Neuronal stem cell (in vitro differentiated cells): ENCODE measurements at regions not wholly inside any gene's neighbourhood (a gene's known extent, or its start where the extent isn't known, plus 50 kb on each side); places are given as distances from the start of the nearest gene placed in this dataset.
A peak's percentile ranks its signal among the peaks of the same experiment; 100 is the strongest.

Experiments
- DNase-seq: peaks from one replicate; pipeline ENCODE4 v3.0.0-alpha.2; 2013; ENCODE audit warnings: low spot score
- H2AFZ ChIP-seq: one replicate; pipeline ENCODE4 v1.6.1; 2013; ENCODE audit warnings: mild to moderate bottlenecking, low read length, inconsistent platforms
- H2AK5ac ChIP-seq: 2 replicates; pipeline ENCODE4 v1.6.1; 2013; ENCODE audit warnings: low read depth, mild to moderate bottlenecking, inconsistent platforms, low read length, moderate library complexity, mixed read lengths
- H2BK120ac ChIP-seq: 2 replicates; pipeline ENCODE4 v1.6.1; 2013; ENCODE audit warnings: low read depth, mild to moderate bottlenecking, inconsistent platforms, low read length, moderate library complexity, mixed read lengths
- H2BK12ac ChIP-seq: one replicate; pipeline ENCODE4 v1.6.1; 2013; ENCODE audit warnings: low read length, inconsistent platforms
- H2BK15ac ChIP-seq: 2 replicates; pipeline ENCODE4 v1.6.1; 2013; ENCODE audit warnings: mild to moderate bottlenecking, low read length, inconsistent platforms, mixed read lengths
- H2BK5ac ChIP-seq: one replicate; pipeline ENCODE4 v1.6.1; 2013; ENCODE audit warnings: inconsistent platforms, mild to moderate bottlenecking, low read length, moderate library complexity
- H3K14ac ChIP-seq: one replicate; pipeline ENCODE4 v1.6.1; 2013; ENCODE audit warnings: low read length, inconsistent platforms
- H3K18ac ChIP-seq: 2 replicates; pipeline ENCODE4 v1.6.1; 2013; ENCODE audit warnings: low read length, inconsistent platforms
- H3K23ac ChIP-seq: 2 replicates; pipeline ENCODE4 v1.6.1; 2013; ENCODE audit warnings: low read depth, mild to moderate bottlenecking, mixed read lengths, low read length, inconsistent platforms; ENCODE audit not compliant: poor library complexity
- H3K27ac ChIP-seq: replicated peaks from 3 replicates; pipeline ENCODE4 v1.5.1; 2013; ENCODE audit warnings: low read length, inconsistent platforms
- H3K27me3 ChIP-seq, 3 experiments: 2 replicates each; pipeline ENCODE4 v1.6.1; 2013; ENCODE audit warnings: low read length in 3 of 3, mild to moderate bottlenecking in 2 of 3, inconsistent platforms in 1 of 3, low read depth in 1 of 3, mixed read lengths in 1 of 3, moderate library complexity in 1 of 3; ENCODE audit not compliant: control insufficient read depth in 3 of 3, insufficient read depth in 3 of 3
- H3K36me3 ChIP-seq, 2 donors: replicated peaks in 1 of 2; 2 replicates each; pipeline ENCODE4 v1.6.1; 2013; ENCODE audit warnings: low read length in 2 of 2; ENCODE audit not compliant: control insufficient read depth in 2 of 2, insufficient read depth in 2 of 2
- H3K4ac ChIP-seq: 2 replicates; pipeline ENCODE4 v1.6.1; 2013; ENCODE audit warnings: inconsistent platforms, mild to moderate bottlenecking, low read length, moderate library complexity
- H3K4me1 ChIP-seq, 2 donors: 1 replicate in 1 of 2; 2 replicates in 1 of 2; pipeline ENCODE4 v1.6.1; 2013; ENCODE audit warnings: low read length in 2 of 2, low read depth in 1 of 2; ENCODE audit not compliant: control insufficient read depth in 2 of 2, insufficient read depth in 1 of 2
- H3K4me2 ChIP-seq: one replicate; pipeline ENCODE4 v1.6.1; 2013; ENCODE audit warnings: mild to moderate bottlenecking, low read length, inconsistent platforms; ENCODE audit not compliant: insufficient read depth, poor library complexity, severe bottlenecking
- H3K4me3 ChIP-seq, 2 donors: 2 replicates each; pipeline ENCODE4 v1.5.1; 2013; ENCODE audit warnings: low read length in 2 of 2, mild to moderate bottlenecking in 2 of 2, inconsistent platforms in 1 of 2, moderate library complexity in 1 of 2
- H3K79me1 ChIP-seq: one replicate; pipeline ENCODE4 v1.6.1; 2013; ENCODE audit warnings: low read depth, mild to moderate bottlenecking, inconsistent platforms, low read length, moderate library complexity
- H3K9ac ChIP-seq: one replicate; pipeline ENCODE4 v1.6.1; 2013; ENCODE audit warnings: mild to moderate bottlenecking, low read depth, low read length, inconsistent platforms; ENCODE audit not compliant: poor library complexity
- H3K9me3 ChIP-seq, 2 donors: replicated peaks in 1 of 2; 2 replicates each; pipeline versions ENCODE3 to v1.6.1; 2013; ENCODE audit warnings: low read length in 2 of 2, mild to moderate bottlenecking in 2 of 2, inconsistent platforms in 1 of 2, low read depth in 1 of 2, mixed read lengths in 1 of 2, moderate library complexity in 1 of 2; ENCODE audit not compliant: control insufficient read depth in 2 of 2, insufficient read depth in 1 of 2
- H4K8ac ChIP-seq: one replicate; pipeline ENCODE4 v1.6.1; 2013; ENCODE audit warnings: low read depth, mild to moderate bottlenecking, inconsistent platforms, low read length, moderate library complexity
- H4K91ac ChIP-seq: one replicate; pipeline ENCODE4 v1.6.1; 2013; ENCODE audit warnings: low read length, low read depth, mild to moderate bottlenecking, inconsistent platforms; ENCODE audit not compliant: poor library complexity
- WGBS, 2 donors: extraction: QIAGEN DNeasy Blood & Tissue Kit; methylation state at CpG; one replicate each; pipeline ENCODE4 v1.1.7; 2013; ENCODE audit warnings: missing lambda C conversion rate in 2 of 2, mixed read lengths in 1 of 2; ENCODE audit not compliant: insufficient read length in 2 of 2, insufficient replicate concordance in 1 of 2; ENCODE audit errors: extremely low coverage in 2 of 2; 5-methylcytosine and 5-hydroxymethylcytosine counted together

DNA sequence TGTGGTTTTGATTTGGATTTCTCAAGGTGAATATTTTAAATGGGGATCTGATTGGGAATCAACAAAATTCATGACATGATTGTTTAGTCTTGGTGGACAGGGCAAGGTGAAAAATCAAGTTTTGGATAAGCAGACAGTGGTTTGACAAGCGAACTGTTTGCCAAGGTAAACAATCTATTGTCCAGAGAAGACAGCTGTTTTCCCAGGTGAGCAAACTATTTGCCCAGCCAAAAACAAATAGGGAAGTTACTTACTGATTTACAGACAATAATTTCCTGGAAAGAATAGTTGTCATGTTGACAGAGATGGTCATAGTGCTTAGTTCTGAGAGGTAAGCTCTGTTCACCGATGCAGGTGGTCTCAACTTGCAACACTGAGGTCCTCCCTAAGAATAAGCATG is 94.0 kb upstream of the STEAP1B start:
- no peak overlapping the region for H3K27ac ChIP-seq
- no peak for DNase-seq
- H2BK5ac ChIP-seq: no peak overlapping the region
- no peaks in the 10 kb centered on the region for H3K9me3 ChIP-seq
- H3K4me2 ChIP-seq: no peak overlapping the region
- no peaks in the 10 kb centered on the region for H3K36me3 ChIP-seq
- H2AK5ac ChIP-seq: no peak overlapping the region
- H3K14ac ChIP-seq: no peak overlapping the region
- no peak overlapping the region for H3K9ac ChIP-seq
- H3K79me1 ChIP-seq: no peaks in the 10 kb centered on the region
- H3K27me3 ChIP-seq: no peaks in the 10 kb centered on the region
- H3K4me1 ChIP-seq: peaks cover 8 to 10% of the 10 kb centered on the region in 2 donors
- H2BK12ac ChIP-seq: no peak overlapping the region
- H2AFZ ChIP-seq: no peak overlapping the region
- H3K18ac ChIP-seq: no peak overlapping the region
- no peak overlapping the region for H4K91ac ChIP-seq
- WGBS, 2 donors: no CpG with 5 or more reads among the region's 2 CpGs
- H3K4me3 ChIP-seq: no peak overlapping the region
- H3K23ac ChIP-seq: no peak overlapping the region
- no peak overlapping the region for H2BK15ac ChIP-seq
- H3K4ac ChIP-seq: no peak overlapping the region
- H2BK120ac ChIP-seq: no peak overlapping the region
- H4K8ac ChIP-seq: no peak overlapping the region

DNA sequence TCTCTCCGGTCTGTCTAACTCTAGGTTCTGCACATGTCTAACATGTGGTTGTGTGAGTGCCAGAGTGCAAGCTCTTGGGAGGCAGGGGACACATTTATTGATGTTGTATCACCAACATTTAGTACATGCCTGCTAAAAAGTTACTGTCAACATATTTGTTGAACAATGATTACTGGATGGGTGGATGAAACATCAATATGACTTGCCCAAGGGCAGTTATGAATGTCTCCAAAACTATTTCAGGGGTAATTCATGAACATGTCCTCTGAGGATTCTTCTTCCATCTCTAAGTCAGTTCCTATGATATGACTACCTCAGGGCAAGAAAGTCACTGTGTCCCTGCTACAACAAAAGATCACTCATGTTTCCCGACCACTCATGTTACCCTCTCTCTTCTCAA is 91.3 kb upstream of the STEAP1B start:
- no peak overlapping the region for H2BK120ac ChIP-seq
- H2AFZ ChIP-seq: no peak overlapping the region
- no peak overlapping the region for H3K18ac ChIP-seq
- no peak overlapping the region for H4K91ac ChIP-seq
- H3K9me3 ChIP-seq: no peaks in the 10 kb centered on the region
- H3K27me3 ChIP-seq: no peaks in the 10 kb centered on the region
- H3K4me2 ChIP-seq: no peak overlapping the region
- no peaks in the 10 kb centered on the region for H3K36me3 ChIP-seq
- H3K4ac ChIP-seq: no peak overlapping the region
- H2BK12ac ChIP-seq: no peak overlapping the region
- no peak overlapping the region for H3K27ac ChIP-seq
- WGBS, 2 donors: no CpG with 5 or more reads among the region's 2 CpGs
- no peak overlapping the region for H3K9ac ChIP-seq
- no peak for DNase-seq
- no peaks in the 10 kb centered on the region for H3K79me1 ChIP-seq
- H2BK15ac ChIP-seq: no peak overlapping the region
- peaks cover 10 to 11% of the 10 kb centered on the region in 2 donors for H3K4me1 ChIP-seq
- H2AK5ac ChIP-seq: no peak overlapping the region
- H3K4me3 ChIP-seq: no peak overlapping the region
- no peak overlapping the region for H3K14ac ChIP-seq
- H2BK5ac ChIP-seq: no peak overlapping the region
- H3K23ac ChIP-seq: no peak overlapping the region
- H4K8ac ChIP-seq: no peak overlapping the region

DNA sequence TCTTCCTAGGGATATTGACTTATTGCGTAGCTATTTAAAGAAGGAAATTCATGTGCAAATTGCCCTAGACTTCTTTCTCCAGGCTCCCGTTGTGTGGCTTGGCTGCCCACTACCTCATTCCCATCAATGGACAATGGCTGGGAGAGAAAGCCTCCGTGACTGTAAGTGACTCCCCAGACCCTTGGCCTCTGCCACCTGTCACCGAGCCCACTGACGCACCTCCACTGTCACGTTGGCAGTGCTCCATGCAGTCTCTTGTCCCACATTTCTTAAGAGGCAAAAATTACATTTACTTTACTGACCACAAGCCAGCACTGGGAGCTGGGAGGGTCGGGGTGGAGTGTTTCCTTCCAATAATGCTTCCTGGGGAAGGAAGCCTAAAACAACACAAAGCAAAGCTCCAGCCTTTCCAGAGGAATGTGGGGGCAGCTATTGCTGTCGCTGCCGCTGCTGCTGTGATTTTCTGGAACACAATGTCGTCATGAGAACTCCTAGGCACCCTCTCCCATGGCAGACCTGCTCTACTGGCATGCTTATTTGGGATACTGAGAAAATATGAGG is 89.7 kb upstream of the STEAP1B start:
- Histone ChIP-seq H3K14ac (no peak overlapping the region), H3K9me3 (no peaks in the 10 kb centered on the region), H3K4me3 (peak overlapping the region; percentile 30 to 39), H3K27ac (peak overlapping the region; percentile 9), H3K23ac (no peak overlapping the region), H3K18ac (peak overlapping the region; percentile 39), H4K91ac (no peak overlapping the region), H2BK12ac (no peak overlapping the region), H2BK5ac (no peak overlapping the region), H3K4ac (no peak overlapping the region), H2BK120ac (no peak overlapping the region), H2AFZ (peak overlapping the region; percentile 77), H3K36me3 (no peaks in the 10 kb centered on the region), H3K4me1 (peaks cover 10 to 11% of the 10 kb centered on the region in 2 donors), H3K27me3 (no peaks in the 10 kb centered on the region), H3K4me2 (no peak overlapping the region), H3K9ac (no peak overlapping the region), H2BK15ac (no peak overlapping the region), H2AK5ac (no peak overlapping the region), H3K79me1 (no peaks in the 10 kb centered on the region), H4K8ac (no peak overlapping the region)
- peak; percentile 14 for DNase-seq
- no CpG with 5 or more reads among the region's 10 CpGs for WGBS, 2 donors

DNA sequence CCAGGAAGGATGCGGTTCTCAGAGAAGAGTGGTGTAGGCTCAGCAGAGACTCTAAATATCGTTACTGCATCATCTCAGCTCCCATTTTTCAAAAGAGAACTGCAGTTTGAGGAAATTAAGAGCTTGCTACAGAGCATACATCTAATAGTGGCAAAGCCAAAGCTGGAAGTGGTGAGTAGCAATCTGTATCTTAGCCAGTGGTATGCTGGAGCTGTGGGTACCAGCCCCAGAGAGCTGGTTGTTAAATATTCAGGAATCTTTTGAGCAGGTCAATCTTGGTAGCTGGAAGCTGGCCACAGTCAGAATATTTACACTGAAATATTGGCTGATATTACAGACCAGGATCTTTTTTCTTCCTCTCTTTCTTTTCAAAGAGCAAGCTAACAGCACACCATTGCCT is 88.4 kb upstream of the STEAP1B start:
- no peak overlapping the region for H3K4me2 ChIP-seq
- no peak for DNase-seq
- no CpG with 5 or more reads among the region's 2 CpGs for WGBS, 2 donors
- peaks cover 10 to 12% of the 10 kb centered on the region in 2 donors for H3K4me1 ChIP-seq
- no peak overlapping the region for H2BK5ac ChIP-seq
- H3K9me3 ChIP-seq: no peaks in the 10 kb centered on the region
- H2AK5ac ChIP-seq: no peak overlapping the region
- no peaks in the 10 kb centered on the region for H3K27me3 ChIP-seq
- no peak overlapping the region for H2AFZ ChIP-seq
- no peak overlapping the region for H2BK12ac ChIP-seq
- no peaks in the 10 kb centered on the region for H3K79me1 ChIP-seq
- H2BK120ac ChIP-seq: no peak overlapping the region
- no peak overlapping the region for H4K91ac ChIP-seq
- no peak overlapping the region for H2BK15ac ChIP-seq
- no peak overlapping the region for H4K8ac ChIP-seq
- H3K18ac ChIP-seq: no peak overlapping the region
- no peaks in the 10 kb centered on the region for H3K36me3 ChIP-seq
- H3K14ac ChIP-seq: no peak overlapping the region
- H3K27ac ChIP-seq: no peak overlapping the region
- no peak overlapping the region for H3K4me3 ChIP-seq
- no peak overlapping the region for H3K23ac ChIP-seq
- H3K4ac ChIP-seq: no peak overlapping the region
- no peak overlapping the region for H3K9ac ChIP-seq
